ENCODE measurements at regions not wholly inside any gene's neighbourhood (a gene's known extent, or its start where the extent isn't known, plus 50 kb on each side); places are given as distances from the start of the nearest gene placed in this dataset.

GRCh38 chr5:56361398-56361797 is 128.3 kb upstream of the ANKRD55 start:
- Histone ChIP-seq H3K4me1 (ENCODE audit: control insufficient read depth, extremely low read depth, insufficient read depth, low read length) (no peaks in the 10 kb centered on the region), H3K9ac (ENCODE audit: insufficient read depth, low read length) (no peak overlapping the region), H3K36me3 (ENCODE audit: control insufficient read depth, insufficient read depth, low read length) (no peaks in the 10 kb centered on the region), H3K27me3 (ENCODE audit: control insufficient read depth, insufficient read depth, low read length) (no peaks in the 10 kb centered on the region), H2AFZ (ENCODE audit: low read length) (no peak overlapping the region), H3K4me2 (ENCODE audit: extremely low read depth, insufficient read depth, low read length) (no peak overlapping the region), H3K79me2 (ENCODE audit: control insufficient read depth, insufficient read depth, low read length) (no peaks in the 10 kb centered on the region), H3K4me3 (replicated peaks in 1 of 4; ENCODE audit: control extremely low read depth in 1 of 4, insufficient read depth in 1 of 4, low read depth in 3 of 4, low read length in 4 of 4) (no peak overlapping the region), H3K27ac (ENCODE audit: insufficient read depth, low read length) (no peak overlapping the region), H4K20me1 (ENCODE audit: control insufficient read depth, extremely low read depth, insufficient read depth, low read length) (no peaks in the 10 kb centered on the region), H3K9me3 (ENCODE audit: control insufficient read depth, insufficient read depth, low read depth, low read length) (no peaks in the 10 kb centered on the region)
- TF ChIP-seq EZH2 (IDR thresholded peaks at IDR 0.05; ENCODE audit: low read length, missing control alignments) (no peak), CTCF (conservative IDR thresholded peaks at IDR 0.05 in 1 of 2, IDR thresholded peaks at IDR 0.05 in 1 of 2; ENCODE audit: low read depth in 1 of 2, low read length in 2 of 2) (no peak)
- DNase-seq (ENCODE audit: low read depth in 2 of 2): no peak

GRCh38 chr5:56360816-56361215 is 127.7 kb upstream of the ANKRD55 start:
- H4K20me1 ChIP-seq (ENCODE audit: control insufficient read depth, extremely low read depth, insufficient read depth, low read length): no peaks in the 10 kb centered on the region
- H3K9ac ChIP-seq (ENCODE audit: insufficient read depth, low read length): no peak overlapping the region
- H3K36me3 ChIP-seq (ENCODE audit: control insufficient read depth, insufficient read depth, low read length): no peaks in the 10 kb centered on the region
- H2AFZ ChIP-seq (ENCODE audit: low read length): no peak overlapping the region
- no peaks in the 10 kb centered on the region for H3K79me2 ChIP-seq (ENCODE audit: control insufficient read depth, insufficient read depth, low read length)
- H3K4me2 ChIP-seq (ENCODE audit: extremely low read depth, insufficient read depth, low read length): no peak overlapping the region
- no peak overlapping the region for H3K4me3 ChIP-seq (replicated peaks in 1 of 4; ENCODE audit: control extremely low read depth in 1 of 4, insufficient read depth in 1 of 4, low read depth in 3 of 4, low read length in 4 of 4)
- no peaks in the 10 kb centered on the region for H3K9me3 ChIP-seq (ENCODE audit: control insufficient read depth, insufficient read depth, low read depth, low read length)
- DNase-seq (ENCODE audit: low read depth in 2 of 2): peak in 1 of 2 donors; percentile 77
- no peaks in the 10 kb centered on the region for H3K4me1 ChIP-seq (ENCODE audit: control insufficient read depth, extremely low read depth, insufficient read depth, low read length)
- H3K27me3 ChIP-seq (ENCODE audit: control insufficient read depth, insufficient read depth, low read length): no peaks in the 10 kb centered on the region
- TF ChIP-seq CTCF (conservative IDR thresholded peaks at IDR 0.05 in 1 of 2, IDR thresholded peaks at IDR 0.05 in 1 of 2; ENCODE audit: low read depth in 1 of 2, low read length in 2 of 2): no peak
- H3K27ac ChIP-seq (ENCODE audit: insufficient read depth, low read length): no peak overlapping the region

GRCh38 chr5:56359809-56360685 is 126.9 kb upstream of the ANKRD55 start:
- Histone ChIP-seq H3K4me2 (ENCODE audit: extremely low read depth, insufficient read depth, low read length) (no peak overlapping the region), H2AFZ (ENCODE audit: low read length) (no peak overlapping the region)

More at GRCh38 chr5:56359809-56360685, 126.9 kb upstream of the ANKRD55 start:
- Histone ChIP-seq H3K4me3 (replicated peaks in 1 of 4; ENCODE audit: control extremely low read depth in 1 of 4, insufficient read depth in 1 of 4, low read depth in 3 of 4, low read length in 4 of 4) (no peak overlapping the region), H3K27ac (ENCODE audit: insufficient read depth, low read length) (no peak overlapping the region), H3K79me2 (ENCODE audit: control insufficient read depth, insufficient read depth, low read length) (no peaks in the 10 kb centered on the region), H3K4me1 (ENCODE audit: control insufficient read depth, extremely low read depth, insufficient read depth, low read length) (no peaks in the 10 kb centered on the region), H3K9ac (ENCODE audit: insufficient read depth, low read length) (no peak overlapping the region), H3K36me3 (ENCODE audit: control insufficient read depth, insufficient read depth, low read length) (no peaks in the 10 kb centered on the region), H3K9me3 (ENCODE audit: control insufficient read depth, insufficient read depth, low read depth, low read length) (no peaks in the 10 kb centered on the region), H3K27me3 (ENCODE audit: control insufficient read depth, insufficient read depth, low read length) (no peaks in the 10 kb centered on the region), H4K20me1 (ENCODE audit: control insufficient read depth, extremely low read depth, insufficient read depth, low read length) (no peaks in the 10 kb centered on the region)
- TF ChIP-seq EZH2 (IDR thresholded peaks at IDR 0.05; ENCODE audit: low read length, missing control alignments) (no peak), CTCF (conservative IDR thresholded peaks at IDR 0.05 in 1 of 2, IDR thresholded peaks at IDR 0.05 in 1 of 2; ENCODE audit: low read depth in 1 of 2, low read length in 2 of 2) (no peak)
- DNase-seq (ENCODE audit: low read depth in 2 of 2): peak in 1 of 2 donors; percentile 67

Measured in fibroblast of lung (primary cell).